Caco-2 (cell line): ENCODE measurements at regions not wholly inside any gene's neighbourhood (a gene's known extent, or its start where the extent isn't known, plus 50 kb on each side); places are given as distances from the start of the nearest gene placed in this dataset.
A peak's percentile ranks its signal among the peaks of the same experiment; 100 is the strongest.

Experiments used
- BruUV-seq: library from RNA; stranded (reverse); fragments of 400-500 nt; replicated peaks from 2 replicates; lab custom pipeline; 2021; lab: Mats Ljungman, UMichigan
- CTCF ChIA-PET: fragments of 300-600 bp; sonication (Branson Sonifier 250); formaldehyde crosslinking; loops from one replicate; lab custom pipeline; 2022; ENCODE audit warnings: antibody characterized with exemption; lab: Charles Lee
- POLR2A ChIA-PET: fragments of 300-600 bp; sonication (Branson Sonifier 250); formaldehyde crosslinking; loops from one replicate; lab custom pipeline; 2022; ENCODE audit warnings: antibody characterized with exemption; lab: Charles Lee
- DNase-seq, 2 experiments: peaks; one replicate each; pipeline versions ENCODE4 v3.0.0 to v3.0.0-alpha.2; 2020 to 2022
- H3K27me3 ChIP-seq: replicated peaks from 2 replicates; pipeline ENCODE4 v1.6.0; 2011; ENCODE audit warnings: low read length; ENCODE audit not compliant: control insufficient read depth, insufficient read depth
- H3K36me3 ChIP-seq: 2 replicates; pipeline ENCODE4 v1.5.1; 2011; ENCODE audit warnings: low read length; ENCODE audit not compliant: control insufficient read depth, insufficient read depth
- H3K4me1 ChIP-seq: fragments of 250-450 bp; sonication (Bioruptor Pico); 2 replicates; pipeline ENCODE4 v1.5.1; 2020; ENCODE audit warnings: mild to moderate bottlenecking
- H3K4me3 ChIP-seq: 2 replicates; pipeline ENCODE4 v1.5.1; 2011; ENCODE audit warnings: low read depth, mild to moderate bottlenecking, control low read depth, low read length
- H3K9me3 ChIP-seq: fragments of 250-450 bp; sonication (Bioruptor Pico); 2 replicates; pipeline ENCODE4 v1.5.1; 2020; ENCODE audit warnings: mild to moderate bottlenecking, moderate library complexity
- H3K27ac Mint-ChIP-seq: one replicate; pipeline ENCODE4 v1.8.0; 2022; ENCODE audit warnings: mixed read lengths; ENCODE audit not compliant: unreplicated experiment
- H3K27me3 Mint-ChIP-seq: one replicate; pipeline ENCODE4 v1.8.0; 2022; ENCODE audit warnings: mixed read lengths; ENCODE audit not compliant: insufficient read depth, unreplicated experiment
- H3K36me3 Mint-ChIP-seq: one replicate; pipeline ENCODE4 v1.8.0; 2022; ENCODE audit warnings: mild to moderate bottlenecking, mixed read lengths; ENCODE audit not compliant: insufficient read depth, unreplicated experiment
- H3K4me1 Mint-ChIP-seq: one replicate; pipeline ENCODE4 v1.8.0; 2022; ENCODE audit warnings: low read depth, mixed read lengths; ENCODE audit not compliant: unreplicated experiment
- H3K4me3 Mint-ChIP-seq: one replicate; pipeline ENCODE4 v1.8.0; 2022; ENCODE audit warnings: mild to moderate bottlenecking, moderate library complexity, mixed read lengths; ENCODE audit not compliant: unreplicated experiment
- H3K9me3 Mint-ChIP-seq: one replicate; pipeline ENCODE4 v1.8.0; 2022; ENCODE audit warnings: mixed read lengths; ENCODE audit not compliant: unreplicated experiment
- intact Hi-C: fragments of 100-400 bp; cut with micrococcal nuclease; formaldehyde crosslinking; loops from one replicate; pipeline ENCODE4 v1.10.0; 2022; ENCODE audit not compliant: unreplicated experiment
- TF ChIP-seq, protein P1 (sequence below), 2 experiments: fragments of 200-600 bp in 1 of 2; IDR thresholded peaks; 1 replicate in 1 of 2; 2 replicates in 1 of 2; pipeline versions ENCODE4 v1.5.1 to v1.8.0; 2011 to 2022; ENCODE audit warnings: antibody characterized with exemption in 1 of 2, control low read depth in 1 of 2, inconsistent platforms in 1 of 2, low read depth in 1 of 2, low read length in 1 of 2, mild to moderate bottlenecking in 1 of 2, moderate library complexity in 1 of 2; ENCODE audit not compliant: insufficient read depth in 1 of 2, severe bottlenecking in 1 of 2, unreplicated experiment in 1 of 2

- intact Hi-C loops = no loop called here
Measured at GRCh38 chr1:59051007-59051406, 245.9 kb upstream of the FGGY start.

DNA sequence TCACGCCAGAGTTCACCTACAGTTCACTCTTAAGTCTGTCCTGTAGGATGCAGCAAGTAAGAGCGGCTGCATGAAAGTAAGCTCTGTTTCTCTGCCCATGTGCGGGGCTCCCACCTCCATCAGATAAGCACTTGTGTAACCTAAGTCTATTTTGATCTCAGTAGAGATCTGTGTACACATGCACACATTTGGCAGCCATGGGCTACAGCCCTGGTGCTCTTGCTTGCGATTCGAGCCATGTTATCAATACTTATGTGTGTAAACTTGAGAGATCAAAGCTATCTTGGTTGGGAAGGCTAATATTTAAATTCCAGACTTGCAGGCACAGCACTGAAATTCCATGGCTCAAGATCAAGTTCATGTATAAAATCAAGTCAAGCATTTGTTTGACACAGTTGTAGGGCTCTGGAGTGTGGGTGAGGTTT is 244.7 kb upstream of the FGGY start:
- CTCF ChIA-PET = interaction anchor here (0.7 kb wide), 1 partner anchor 119 kb away, joined by 3 read pairs; no protein-coding TSS in a partner anchor
- no TSS peak for BruUV-seq
- TF ChIP-seq, protein P1, sequence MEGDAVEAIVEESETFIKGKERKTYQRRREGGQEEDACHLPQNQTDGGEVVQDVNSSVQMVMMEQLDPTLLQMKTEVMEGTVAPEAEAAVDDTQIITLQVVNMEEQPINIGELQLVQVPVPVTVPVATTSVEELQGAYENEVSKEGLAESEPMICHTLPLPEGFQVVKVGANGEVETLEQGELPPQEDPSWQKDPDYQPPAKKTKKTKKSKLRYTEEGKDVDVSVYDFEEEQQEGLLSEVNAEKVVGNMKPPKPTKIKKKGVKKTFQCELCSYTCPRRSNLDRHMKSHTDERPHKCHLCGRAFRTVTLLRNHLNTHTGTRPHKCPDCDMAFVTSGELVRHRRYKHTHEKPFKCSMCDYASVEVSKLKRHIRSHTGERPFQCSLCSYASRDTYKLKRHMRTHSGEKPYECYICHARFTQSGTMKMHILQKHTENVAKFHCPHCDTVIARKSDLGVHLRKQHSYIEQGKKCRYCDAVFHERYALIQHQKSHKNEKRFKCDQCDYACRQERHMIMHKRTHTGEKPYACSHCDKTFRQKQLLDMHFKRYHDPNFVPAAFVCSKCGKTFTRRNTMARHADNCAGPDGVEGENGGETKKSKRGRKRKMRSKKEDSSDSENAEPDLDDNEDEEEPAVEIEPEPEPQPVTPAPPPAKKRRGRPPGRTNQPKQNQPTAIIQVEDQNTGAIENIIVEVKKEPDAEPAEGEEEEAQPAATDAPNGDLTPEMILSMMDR (IDR thresholded peaks at IDR 0.05; ENCODE audit: insufficient read depth in 1 of 2, low read depth in 1 of 2, low read length in 1 of 2, severe bottlenecking in 1 of 2, unreplicated experiment in 1 of 2) = no peak

More at GRCh38 chr1:59051007-59051406, 245.9 kb upstream of the FGGY start:
- DNase-seq = no peak
- H3K36me3 Mint-ChIP-seq = no peaks in the 10 kb centered on the region
- no peak overlapping the region for H3K4me3 Mint-ChIP-seq
- Histone ChIP-seq H3K36me3 (no peaks in the 10 kb centered on the region), H3K9me3 (no peaks in the 10 kb centered on the region), H3K27me3 (no peaks in the 10 kb centered on the region), H3K4me3 (no peak overlapping the region), H3K4me1 (no peaks in the 10 kb centered on the region)
- CTCF ChIA-PET = no interaction called here
- H3K27ac Mint-ChIP-seq = no peak overlapping the region
- H3K9me3 Mint-ChIP-seq = no peaks in the 10 kb centered on the region
- TF ChIP-seq, protein P1 (IDR thresholded peaks at IDR 0.05; ENCODE audit: insufficient read depth in 1 of 2, low read depth in 1 of 2, low read length in 1 of 2, severe bottlenecking in 1 of 2, unreplicated experiment in 1 of 2) = no peak
- no peaks in the 10 kb centered on the region for H3K4me1 Mint-ChIP-seq
- POLR2A ChIA-PET = no interaction called here
- BruUV-seq = no TSS peak
- H3K27me3 Mint-ChIP-seq = no peaks in the 10 kb centered on the region

DNA sequence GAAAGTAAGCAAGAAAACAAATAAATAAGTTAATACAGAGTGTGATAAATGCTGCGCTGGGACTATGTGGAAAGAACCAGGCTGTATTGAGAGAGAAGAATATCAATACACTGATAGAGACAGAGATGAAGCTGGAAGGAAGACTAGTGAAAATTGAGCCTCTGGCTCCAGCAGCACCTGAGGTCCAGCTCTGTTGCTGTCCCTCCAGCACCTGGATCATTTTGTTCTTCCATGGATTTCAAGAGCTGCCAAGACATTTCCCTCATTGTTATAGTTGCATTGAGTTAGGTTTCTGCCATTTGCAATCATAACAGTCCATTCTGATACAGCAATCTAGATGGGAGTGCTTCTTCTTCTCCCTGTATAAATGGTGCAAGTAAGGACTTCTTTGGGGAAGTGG is 242.7 kb upstream of the FGGY start:
- Mint-ChIP-seq H3K36me3 (no peaks in the 10 kb centered on the region), H3K27me3 (no peaks in the 10 kb centered on the region), H3K4me3 (no peak overlapping the region), H3K4me1 (peaks cover 6% of the 10 kb centered on the region), H3K9me3 (no peaks in the 10 kb centered on the region), H3K27ac (no peak overlapping the region)
- ChIA-PET CTCF (no interaction called here), POLR2A (no interaction called here)
- DNase-seq = no peak
- H3K27me3 ChIP-seq = no peaks in the 10 kb centered on the region
- H3K4me1 ChIP-seq = no peaks in the 10 kb centered on the region
- H3K4me3 ChIP-seq = no peak overlapping the region
- H3K9me3 ChIP-seq = no peaks in the 10 kb centered on the region
- intact Hi-C loops = no loop called here
- TF ChIP-seq, protein P1 (IDR thresholded peaks at IDR 0.05; ENCODE audit: insufficient read depth in 1 of 2, low read depth in 1 of 2, low read length in 1 of 2, severe bottlenecking in 1 of 2, unreplicated experiment in 1 of 2) = no peak
- no TSS peak for BruUV-seq
- no peaks in the 10 kb centered on the region for H3K36me3 ChIP-seq

More for the DNA sequence above, 244.7 kb upstream of the FGGY start:
- Histone ChIP-seq H3K36me3 (no peaks in the 10 kb centered on the region), H3K4me3 (no peak overlapping the region), H3K9me3 (no peaks in the 10 kb centered on the region), H3K27me3 (no peaks in the 10 kb centered on the region), H3K4me1 (no peaks in the 10 kb centered on the region)
- no peaks in the 10 kb centered on the region for H3K4me1 Mint-ChIP-seq
- no peak overlapping the region for H3K4me3 Mint-ChIP-seq
- DNase-seq = peak; percentile 55 to 58
- no peaks in the 10 kb centered on the region for H3K9me3 Mint-ChIP-seq
- no peak overlapping the region for H3K27ac Mint-ChIP-seq
- H3K27me3 Mint-ChIP-seq = no peaks in the 10 kb centered on the region
- H3K36me3 Mint-ChIP-seq = no peaks in the 10 kb centered on the region
- intact Hi-C loops = loop anchor here (2.0 kb wide), 1 partner anchor 267 kb away; the partner anchor contains the start of gene JUN
- POLR2A ChIA-PET = interaction anchor here (1.0 kb wide), 1 partner anchor 213 kb away, joined by 3 read pairs; no protein-coding TSS in a partner anchor
